DMS153 (cell line): ENCODE measurements at regions not wholly inside any gene's neighbourhood (a gene's known extent, or its start where the extent isn't known, plus 50 kb on each side); places are given as distances from the start of the nearest gene placed in this dataset.
"Not testable (repeated sequence)": the region's sequence is repeated elsewhere in the genome, so short reads cannot be mapped to it uniquely, and the experiment has no call there.

Source experiments
- DNase-seq: peaks from one replicate; lab custom pipeline; 2025; lab: John Stamatoyannopoulos, UW

- DNase-seq, result no peak
Measured at GRCh38 chr2:142757111-142757510, 120.4 kb upstream of the KYNU start.

- DNase-seq, result no peak
Measured at GRCh38 chr2:142756430-142756829, 121.0 kb upstream of the KYNU start.

GRCh38 chr2:142755191-142755590 is 122.3 kb upstream of the KYNU start:
- DNase-seq, result no peak

- DNase-seq, result no peak
Measured at GRCh38 chr2:142754182-142754581, 123.3 kb upstream of the KYNU start.

- no peak for DNase-seq
Measured at GRCh38 chr2:142750858-142751257, 126.6 kb upstream of the KYNU start.

GRCh38 chr2:142748559-142749099 is 128.8 kb upstream of the KYNU start:
- no peak for DNase-seq

GRCh38 chr2:142745691-142746090 is 131.8 kb upstream of the KYNU start:
- no peak for DNase-seq

GRCh38 chr2:142742371-142743214 is 134.9 kb upstream of the KYNU start:
- no peak for DNase-seq

GRCh38 chr2:142741764-142742269 is 135.6 kb upstream of the KYNU start:
- DNase-seq, result no peak

GRCh38 chr2:142734770-142735169 is 142.7 kb upstream of the KYNU start:
- DNase-seq, result no peak

GRCh38 chr2:142734231-142734630 is 143.2 kb upstream of the KYNU start:
- DNase-seq, result no peak

GRCh38 chr2:142729814-142730213 is 147.7 kb upstream of the KYNU start:
- not testable (repeated sequence) for DNase-seq

- not testable (repeated sequence) for DNase-seq
Measured at GRCh38 chr2:142727821-142728478, 149.5 kb upstream of the KYNU start.

GRCh38 chr2:142725386-142725785 is 152.1 kb upstream of the KYNU start:
- no peak for DNase-seq

GRCh38 chr2:142724713-142725349 is 152.6 kb upstream of the KYNU start:
- no peak for DNase-seq

- DNase-seq, result no peak
Measured at GRCh38 chr2:142724186-142724585, 153.3 kb upstream of the KYNU start.

- DNase-seq, result no peak
Measured at GRCh38 chr2:142723236-142723635, 154.2 kb upstream of the KYNU start.

GRCh38 chr2:142722569-142722968 is 154.9 kb upstream of the KYNU start:
- DNase-seq, result no peak

GRCh38 chr2:142722086-142722485 is 155.4 kb upstream of the KYNU start:
- DNase-seq, result no peak

GRCh38 chr2:142721015-142721414 is 156.4 kb upstream of the KYNU start:
- no peak for DNase-seq

GRCh38 chr2:142718576-142719155 is 158.8 kb upstream of the KYNU start:
- no peak for DNase-seq
